Brain pericyte (primary cell): ENCODE measurements at regions not wholly inside any gene's neighbourhood (a gene's known extent, or its start where the extent isn't known, plus 50 kb on each side); places are given as distances from the start of the nearest gene placed in this dataset.
"Not testable (repeated sequence)": the region's sequence is repeated elsewhere in the genome, so short reads cannot be mapped to it uniquely, and the experiment has no call there.

Source experiments
- DNase-seq: peaks from one replicate; pipeline ENCODE4 v3.0.0-alpha.2; 2012; ENCODE audit warnings: low read depth, low spot score

GRCh38 chr9:86997156-86997555 lies 49.9 kb upstream of the GAS1 start:
- DNase-seq: no peak

- DNase-seq: no peak
Measured at GRCh38 chr9:86997951-86998350, 50.6 kb upstream of the GAS1 start.

- no peak for DNase-seq
Measured at GRCh38 chr9:87002517-87002916, 55.2 kb upstream of the GAS1 start.

- no peak for DNase-seq
Measured at GRCh38 chr9:87004016-87004415, 56.7 kb upstream of the GAS1 start.

- no peak for DNase-seq
Measured at GRCh38 chr9:87006956-87007355, 59.6 kb upstream of the GAS1 start.

- no peak for DNase-seq
Measured at GRCh38 chr9:87007711-87008366, 60.5 kb upstream of the GAS1 start.

GRCh38 chr9:87008667-87009066 lies 61.4 kb upstream of the GAS1 start:
- DNase-seq: no peak

- no peak for DNase-seq
Measured at GRCh38 chr9:87010626-87011025, 63.3 kb upstream of the GAS1 start.

GRCh38 chr9:87011551-87011950 lies 64.2 kb upstream of the GAS1 start:
- DNase-seq: no peak

GRCh38 chr9:87013490-87013889 lies 66.2 kb upstream of the GAS1 start:
- DNase-seq: no peak

- no peak for DNase-seq
Measured at GRCh38 chr9:87014436-87014835, 67.1 kb upstream of the GAS1 start.

GRCh38 chr9:87016681-87017080 lies 69.4 kb upstream of the GAS1 start:
- no peak for DNase-seq

GRCh38 chr9:87020169-87020950 lies 73.1 kb upstream of the GAS1 start:
- DNase-seq: no peak

- DNase-seq: no peak
Measured at GRCh38 chr9:87022178-87022577, 74.9 kb upstream of the GAS1 start.

GRCh38 chr9:87026204-87026603 lies 78.9 kb upstream of the GAS1 start:
- no peak for DNase-seq

GRCh38 chr9:87028836-87029235 lies 81.5 kb upstream of the GAS1 start:
- DNase-seq: not testable (repeated sequence)

GRCh38 chr9:87029905-87030304 lies 82.6 kb upstream of the GAS1 start:
- no peak for DNase-seq

GRCh38 chr9:87034841-87035240 lies 87.5 kb upstream of the GAS1 start:
- DNase-seq: no peak

- DNase-seq: no peak
Measured at GRCh38 chr9:87035879-87036278, 88.6 kb upstream of the GAS1 start.

- DNase-seq: no peak
Measured at GRCh38 chr9:87036506-87036905, 89.2 kb upstream of the GAS1 start.

- DNase-seq: no peak
Measured at GRCh38 chr9:87039809-87040392, 92.6 kb upstream of the GAS1 start.

GRCh38 chr9:87040410-87041009 lies 93.2 kb upstream of the GAS1 start:
- DNase-seq: no peak
